OCI-LY1 (cell line): ENCODE measurements at regions not wholly inside any gene's neighbourhood (a gene's known extent, or its start where the extent isn't known, plus 50 kb on each side); places are given as distances from the start of the nearest gene placed in this dataset.

ENCODE experiments used
- EZH2 ChIP-seq: fragments of 200-600 bp; sonication (generic), shearing (Covaris generic); IDR thresholded peaks from 2 replicates; pipeline ENCODE4 v1.8.0; 2017; ENCODE audit warnings: borderline replicate concordance, mixed run types, mild to moderate bottlenecking, antibody characterized with exemption, low read length, moderate library complexity, mixed read lengths
- TF ChIP-seq, protein P1 (sequence below): fragments of 200-600 bp; sonication (generic), shearing (Covaris generic); IDR thresholded peaks from 2 replicates; pipeline ENCODE4 v1.5.1; 2017; ENCODE audit warnings: mild to moderate bottlenecking, antibody characterized with exemption, low read length, moderate library complexity, mixed read lengths

DNA sequence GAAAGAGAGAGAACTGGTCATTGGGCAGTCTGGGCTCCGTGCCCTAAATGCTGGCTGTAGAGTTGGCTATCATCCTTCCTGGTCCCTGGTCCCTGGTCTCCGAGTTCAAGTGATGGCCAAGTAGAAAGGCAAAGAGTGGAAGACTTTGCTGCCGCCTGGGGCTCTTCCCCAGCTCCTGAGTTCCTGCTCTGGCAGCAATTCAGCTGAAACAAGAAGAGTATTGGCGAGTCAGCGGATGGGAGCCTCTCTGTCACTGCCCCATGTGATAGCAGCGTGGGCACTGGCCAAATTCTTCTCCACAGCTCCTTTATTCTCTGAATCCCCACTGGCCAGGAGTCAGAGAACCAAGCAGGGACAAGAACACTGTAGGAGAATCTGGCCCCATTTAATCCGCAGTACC is 351.0 kb upstream of the POU3F3 start:
- TF ChIP-seq, protein P1, sequence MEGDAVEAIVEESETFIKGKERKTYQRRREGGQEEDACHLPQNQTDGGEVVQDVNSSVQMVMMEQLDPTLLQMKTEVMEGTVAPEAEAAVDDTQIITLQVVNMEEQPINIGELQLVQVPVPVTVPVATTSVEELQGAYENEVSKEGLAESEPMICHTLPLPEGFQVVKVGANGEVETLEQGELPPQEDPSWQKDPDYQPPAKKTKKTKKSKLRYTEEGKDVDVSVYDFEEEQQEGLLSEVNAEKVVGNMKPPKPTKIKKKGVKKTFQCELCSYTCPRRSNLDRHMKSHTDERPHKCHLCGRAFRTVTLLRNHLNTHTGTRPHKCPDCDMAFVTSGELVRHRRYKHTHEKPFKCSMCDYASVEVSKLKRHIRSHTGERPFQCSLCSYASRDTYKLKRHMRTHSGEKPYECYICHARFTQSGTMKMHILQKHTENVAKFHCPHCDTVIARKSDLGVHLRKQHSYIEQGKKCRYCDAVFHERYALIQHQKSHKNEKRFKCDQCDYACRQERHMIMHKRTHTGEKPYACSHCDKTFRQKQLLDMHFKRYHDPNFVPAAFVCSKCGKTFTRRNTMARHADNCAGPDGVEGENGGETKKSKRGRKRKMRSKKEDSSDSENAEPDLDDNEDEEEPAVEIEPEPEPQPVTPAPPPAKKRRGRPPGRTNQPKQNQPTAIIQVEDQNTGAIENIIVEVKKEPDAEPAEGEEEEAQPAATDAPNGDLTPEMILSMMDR: no peak
- TF ChIP-seq EZH2: no peak
